Fibroblast of lung (primary cell): ENCODE measurements at regions not wholly inside any gene's neighbourhood (a gene's known extent, or its start where the extent isn't known, plus 50 kb on each side); places are given as distances from the start of the nearest gene placed in this dataset.

Experiments
- DNase-seq, 2 donors: peaks; one replicate each; pipeline versions ENCODE4 v3.0.0 to v3.0.0-alpha.2; 2010; ENCODE audit warnings: low read depth in 2 of 2
- H2AFZ ChIP-seq: 2 replicates; pipeline ENCODE4 v1.5.1; 2012; ENCODE audit warnings: low read length, control low read depth, inconsistent platforms
- H3K27ac ChIP-seq: 2 replicates; pipeline ENCODE4 v1.5.1; 2011; ENCODE audit warnings: low read length, control low read depth; ENCODE audit not compliant: insufficient read depth
- H3K27me3 ChIP-seq: 2 replicates; pipeline ENCODE4 v1.5.1; 2011; ENCODE audit warnings: mild to moderate bottlenecking, low read length; ENCODE audit not compliant: control insufficient read depth, insufficient read depth
- H3K36me3 ChIP-seq: 2 replicates; pipeline ENCODE4 v1.5.1; 2011; ENCODE audit warnings: low read length; ENCODE audit not compliant: control insufficient read depth, insufficient read depth
- H3K4me1 ChIP-seq: 2 replicates; pipeline ENCODE4 v1.5.1; 2011; ENCODE audit warnings: low read length; ENCODE audit not compliant: control insufficient read depth, insufficient read depth; ENCODE audit errors: extremely low read depth
- H3K4me2 ChIP-seq: 2 replicates; pipeline ENCODE4 v1.5.1; 2011; ENCODE audit warnings: low read length, control low read depth; ENCODE audit not compliant: insufficient read depth; ENCODE audit errors: extremely low read depth
- H3K4me3 ChIP-seq, 4 experiments: fragments of 200-600 bp in 1 of 4; sonication (generic) in 1 of 4; replicated peaks in 1 of 4; 2 replicates each; pipeline ENCODE4 v1.5.1; 2011 to 2016; ENCODE audit warnings: low read length in 4 of 4, low read depth in 3 of 4, mild to moderate bottlenecking in 3 of 4, control low read depth in 2 of 4, inconsistent platforms in 1 of 4, mixed read lengths in 1 of 4; ENCODE audit not compliant: insufficient read depth in 1 of 4; ENCODE audit errors: control extremely low read depth in 1 of 4
- H3K79me2 ChIP-seq: 2 replicates; pipeline ENCODE4 v1.5.1; 2012; ENCODE audit warnings: mild to moderate bottlenecking, low read length, inconsistent platforms; ENCODE audit not compliant: control insufficient read depth, insufficient read depth
- H3K9ac ChIP-seq: 2 replicates; pipeline ENCODE4 v1.5.1; 2011; ENCODE audit warnings: mild to moderate bottlenecking, low read length, control low read depth; ENCODE audit not compliant: insufficient read depth
- H3K9me3 ChIP-seq: 2 replicates; pipeline ENCODE4 v1.5.1; 2012; ENCODE audit warnings: low read depth, low read length; ENCODE audit not compliant: control insufficient read depth, insufficient read depth
- H4K20me1 ChIP-seq: 2 replicates; pipeline ENCODE4 v1.5.1; 2011; ENCODE audit warnings: low read length; ENCODE audit not compliant: control insufficient read depth, insufficient read depth; ENCODE audit errors: extremely low read depth
- EZH2 ChIP-seq: IDR thresholded peaks from 2 replicates; pipeline ENCODE4 v1.5.1; 2012; ENCODE audit warnings: low read length, control low read depth, mild to moderate bottlenecking; ENCODE audit errors: missing control alignments
- TF ChIP-seq, protein P1 (sequence below), 2 donors: IDR thresholded peaks in 1 of 2; conservative IDR thresholded peaks in 1 of 2; 1 replicate in 1 of 2; 2 replicates in 1 of 2; pipeline ENCODE4 v1.5.1; 2011 to 2012; ENCODE audit warnings: low read length in 2 of 2, control low read depth in 1 of 2, inconsistent platforms in 1 of 2, low read depth in 1 of 2, mild to moderate bottlenecking in 1 of 2

GRCh38 chr5:89437450-89438435 is 554.8 kb upstream of the MEF2C start:
- Histone ChIP-seq H3K4me3 (no peak overlapping the region), H3K4me2 (no peak overlapping the region), H3K9ac (no peak overlapping the region), H3K4me1 (no peaks in the 10 kb centered on the region), H2AFZ (no peak overlapping the region), H3K9me3 (no peaks in the 10 kb centered on the region), H3K27ac (no peak overlapping the region), H3K27me3 (no peaks in the 10 kb centered on the region), H3K79me2 (no peaks in the 10 kb centered on the region), H4K20me1 (no peaks in the 10 kb centered on the region), H3K36me3 (no peaks in the 10 kb centered on the region)
- TF ChIP-seq EZH2: no peak
- TF ChIP-seq, protein P1, sequence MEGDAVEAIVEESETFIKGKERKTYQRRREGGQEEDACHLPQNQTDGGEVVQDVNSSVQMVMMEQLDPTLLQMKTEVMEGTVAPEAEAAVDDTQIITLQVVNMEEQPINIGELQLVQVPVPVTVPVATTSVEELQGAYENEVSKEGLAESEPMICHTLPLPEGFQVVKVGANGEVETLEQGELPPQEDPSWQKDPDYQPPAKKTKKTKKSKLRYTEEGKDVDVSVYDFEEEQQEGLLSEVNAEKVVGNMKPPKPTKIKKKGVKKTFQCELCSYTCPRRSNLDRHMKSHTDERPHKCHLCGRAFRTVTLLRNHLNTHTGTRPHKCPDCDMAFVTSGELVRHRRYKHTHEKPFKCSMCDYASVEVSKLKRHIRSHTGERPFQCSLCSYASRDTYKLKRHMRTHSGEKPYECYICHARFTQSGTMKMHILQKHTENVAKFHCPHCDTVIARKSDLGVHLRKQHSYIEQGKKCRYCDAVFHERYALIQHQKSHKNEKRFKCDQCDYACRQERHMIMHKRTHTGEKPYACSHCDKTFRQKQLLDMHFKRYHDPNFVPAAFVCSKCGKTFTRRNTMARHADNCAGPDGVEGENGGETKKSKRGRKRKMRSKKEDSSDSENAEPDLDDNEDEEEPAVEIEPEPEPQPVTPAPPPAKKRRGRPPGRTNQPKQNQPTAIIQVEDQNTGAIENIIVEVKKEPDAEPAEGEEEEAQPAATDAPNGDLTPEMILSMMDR (conservative IDR thresholded peaks at IDR 0.05 in 1 of 2, IDR thresholded peaks at IDR 0.05 in 1 of 2; ENCODE audit: low read depth in 1 of 2, low read length in 2 of 2): no peak
- DNase-seq: peak in 1 of 2 donors; percentile 80

GRCh38 chr5:89436464-89436863 is 553.5 kb upstream of the MEF2C start:
- no peak for DNase-seq
- TF ChIP-seq, protein P1 (conservative IDR thresholded peaks at IDR 0.05 in 1 of 2, IDR thresholded peaks at IDR 0.05 in 1 of 2; ENCODE audit: low read depth in 1 of 2, low read length in 2 of 2): no peak
- TF ChIP-seq EZH2: no peak
- Histone ChIP-seq H3K4me1 (no peaks in the 10 kb centered on the region), H2AFZ (peak overlapping the region; percentile 49), H3K4me2 (peak overlapping the region; percentile 37), H3K4me3 (no peak overlapping the region), H4K20me1 (no peaks in the 10 kb centered on the region), H3K9ac (no peak overlapping the region), H3K27ac (no peak overlapping the region), H3K27me3 (no peaks in the 10 kb centered on the region), H3K9me3 (no peaks in the 10 kb centered on the region), H3K36me3 (no peaks in the 10 kb centered on the region), H3K79me2 (no peaks in the 10 kb centered on the region)

GRCh38 chr5:89435347-89435746 is 552.4 kb upstream of the MEF2C start:
- no peaks in the 10 kb centered on the region for H3K9me3 ChIP-seq
- TF ChIP-seq, protein P1 (conservative IDR thresholded peaks at IDR 0.05 in 1 of 2, IDR thresholded peaks at IDR 0.05 in 1 of 2; ENCODE audit: low read depth in 1 of 2, low read length in 2 of 2): no peak
- TF ChIP-seq EZH2: no peak
- no peak overlapping the region for H3K4me2 ChIP-seq
- no peaks in the 10 kb centered on the region for H3K79me2 ChIP-seq
- H3K27me3 ChIP-seq: no peaks in the 10 kb centered on the region
- DNase-seq: no peak
- no peak overlapping the region for H3K4me3 ChIP-seq
- no peak overlapping the region for H3K27ac ChIP-seq
- no peaks in the 10 kb centered on the region for H3K4me1 ChIP-seq
- H3K9ac ChIP-seq: no peak overlapping the region
- no peaks in the 10 kb centered on the region for H3K36me3 ChIP-seq
- no peak overlapping the region for H2AFZ ChIP-seq
- H4K20me1 ChIP-seq: no peaks in the 10 kb centered on the region
